MM.1S (cell line): ENCODE measurements at regions not wholly inside any gene's neighbourhood (a gene's known extent, or its start where the extent isn't known, plus 50 kb on each side); places are given as distances from the start of the nearest gene placed in this dataset.

Experiments
- EZH2 ChIP-seq: fragments of 300-600 bp; sonication (generic); optimal IDR thresholded peaks from 2 replicates; pipeline ENCODE3; 2017; ENCODE audit warnings: low read depth, mild to moderate bottlenecking, antibody characterized with exemption, low read length, mixed read lengths
- EZH2phosphoT487 ChIP-seq: fragments of 300-600 bp; sonication (generic); IDR thresholded peaks from 2 replicates; pipeline ENCODE4 v1.6.1; 2018; ENCODE audit warnings: antibody characterized with exemption, low read length
- TF ChIP-seq, protein P1 (sequence below): fragments of 300-600 bp; sonication (generic); IDR thresholded peaks from 2 replicates; pipeline ENCODE4 v1.5.1; 2016; ENCODE audit warnings: antibody characterized with exemption, low read length, mixed read lengths

DNA sequence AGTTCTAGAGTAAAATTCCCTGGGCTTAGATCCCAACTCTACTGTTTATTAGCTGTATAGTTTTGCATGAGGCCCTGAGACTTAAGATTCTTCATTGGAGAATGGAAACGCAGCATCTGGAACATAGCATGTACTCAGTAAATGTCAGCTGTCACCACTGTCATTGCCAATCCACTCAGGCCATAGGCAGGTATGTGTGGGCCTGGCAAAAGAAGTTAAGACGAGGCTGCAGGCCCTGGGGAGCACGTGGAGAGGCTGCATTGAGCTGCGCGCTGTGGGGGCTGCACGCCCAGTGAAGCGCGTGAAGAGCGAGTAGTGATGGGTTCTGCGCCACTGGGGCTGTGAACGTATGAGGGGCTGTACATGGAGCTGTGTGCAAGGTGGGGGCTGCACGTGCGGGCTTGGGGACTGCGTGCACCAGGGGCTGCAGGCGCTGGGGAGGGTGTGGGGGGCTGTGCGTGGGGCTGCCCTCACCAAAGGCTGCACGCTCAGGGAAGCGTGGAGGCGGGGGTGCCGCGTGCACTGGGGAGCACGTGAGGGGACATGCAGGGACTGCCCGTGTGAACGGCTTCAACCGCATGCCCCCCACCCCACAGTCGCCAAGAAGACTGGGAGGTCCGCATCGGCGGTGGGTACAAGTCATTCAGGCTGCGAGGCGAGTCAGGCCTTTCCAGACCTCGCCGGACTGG lies 85.5 kb downstream of the PRR15 start:
- TF ChIP-seq, protein P1, sequence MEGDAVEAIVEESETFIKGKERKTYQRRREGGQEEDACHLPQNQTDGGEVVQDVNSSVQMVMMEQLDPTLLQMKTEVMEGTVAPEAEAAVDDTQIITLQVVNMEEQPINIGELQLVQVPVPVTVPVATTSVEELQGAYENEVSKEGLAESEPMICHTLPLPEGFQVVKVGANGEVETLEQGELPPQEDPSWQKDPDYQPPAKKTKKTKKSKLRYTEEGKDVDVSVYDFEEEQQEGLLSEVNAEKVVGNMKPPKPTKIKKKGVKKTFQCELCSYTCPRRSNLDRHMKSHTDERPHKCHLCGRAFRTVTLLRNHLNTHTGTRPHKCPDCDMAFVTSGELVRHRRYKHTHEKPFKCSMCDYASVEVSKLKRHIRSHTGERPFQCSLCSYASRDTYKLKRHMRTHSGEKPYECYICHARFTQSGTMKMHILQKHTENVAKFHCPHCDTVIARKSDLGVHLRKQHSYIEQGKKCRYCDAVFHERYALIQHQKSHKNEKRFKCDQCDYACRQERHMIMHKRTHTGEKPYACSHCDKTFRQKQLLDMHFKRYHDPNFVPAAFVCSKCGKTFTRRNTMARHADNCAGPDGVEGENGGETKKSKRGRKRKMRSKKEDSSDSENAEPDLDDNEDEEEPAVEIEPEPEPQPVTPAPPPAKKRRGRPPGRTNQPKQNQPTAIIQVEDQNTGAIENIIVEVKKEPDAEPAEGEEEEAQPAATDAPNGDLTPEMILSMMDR: no peak
- no peak for TF ChIP-seq EZH2
- TF ChIP-seq EZH2phosphoT487: no peak
